ENCODE measurements at regions not wholly inside any gene's neighbourhood (a gene's known extent, or its start where the extent isn't known, plus 50 kb on each side); places are given as distances from the start of the nearest gene placed in this dataset.

GRCh38 chr7:118969370-118969769 lies 744.9 kb downstream of the ANKRD7 start:
- TF ChIP-seq CTCF (conservative IDR thresholded peaks at IDR 0.05; ENCODE audit: low read depth, low read length): no peak
- TF ChIP-seq POLR2A (IDR thresholded peaks at IDR 0.05; ENCODE audit: low read depth, low read length): no peak
- TF ChIP-seq CHD1 (IDR thresholded peaks at IDR 0.05; ENCODE audit: low read depth, low read length): no peak
- no peak for TF ChIP-seq BHLHE40 (IDR thresholded peaks at IDR 0.05; ENCODE audit: low read depth, low read length)
- no peak for TF ChIP-seq MAFK (IDR thresholded peaks at IDR 0.05; ENCODE audit: low read depth, low read length)
- no peak for TF ChIP-seq CEBPB (IDR thresholded peaks at IDR 0.05; ENCODE audit: low read depth, low read length)
- TF ChIP-seq USF2 (IDR thresholded peaks at IDR 0.05; ENCODE audit: low read depth, low read length): no peak
- TF ChIP-seq SMC3 (IDR thresholded peaks at IDR 0.05; ENCODE audit: low read depth, low read length): no peak
- TF ChIP-seq RAD21 (IDR thresholded peaks at IDR 0.05; ENCODE audit: low read length): no peak
- TF ChIP-seq RFX5 (IDR thresholded peaks at IDR 0.05; ENCODE audit: low read depth, low read length): no peak
- TF ChIP-seq ELK1 (IDR thresholded peaks at IDR 0.05; ENCODE audit: borderline replicate concordance, low read depth, low read length): no peak
- TF ChIP-seq FOS (IDR thresholded peaks at IDR 0.05; ENCODE audit: low read depth, low read length): no peak

Measured in IMR-90 (cell line).